HUES6 (cell line): ENCODE measurements at regions not wholly inside any gene's neighbourhood (a gene's known extent, or its start where the extent isn't known, plus 50 kb on each side); places are given as distances from the start of the nearest gene placed in this dataset.
"Not testable (repeated sequence)": the region's sequence is repeated elsewhere in the genome, so short reads cannot be mapped to it uniquely, and the experiment has no call there.

Source experiments
- H3K27ac ChIP-seq: 2 replicates; pipeline ENCODE4 v1.7.0; 2013; ENCODE audit warnings: low read depth, mild to moderate bottlenecking, low read length, inconsistent platforms
- H3K27me3 ChIP-seq: 2 replicates; pipeline ENCODE4 v1.6.1; 2013; ENCODE audit warnings: low read length; ENCODE audit not compliant: control insufficient read depth, insufficient read depth
- H3K36me3 ChIP-seq: 2 replicates; pipeline ENCODE4 v1.6.1; 2013; ENCODE audit warnings: low read length; ENCODE audit not compliant: control insufficient read depth, insufficient read depth
- H3K4me1 ChIP-seq: 2 replicates; pipeline ENCODE4 v1.6.1; 2013; ENCODE audit warnings: low read length; ENCODE audit not compliant: control insufficient read depth, insufficient read depth
- H3K4me3 ChIP-seq: 2 replicates; pipeline ENCODE4 v1.5.1; 2013; ENCODE audit warnings: low read depth, low read length
- H3K9ac ChIP-seq: one replicate; pipeline ENCODE4 v1.6.1; 2013; ENCODE audit warnings: mild to moderate bottlenecking, low read length
- H3K9me3 ChIP-seq: 2 replicates; pipeline ENCODE4 v1.6.1; 2013; ENCODE audit warnings: low read depth, low read length; ENCODE audit not compliant: control insufficient read depth, insufficient read depth

- Histone ChIP-seq H3K9ac (no peak overlapping the region), H3K4me1 (no peaks in the 10 kb centered on the region), H3K9me3 (no peaks in the 10 kb centered on the region), H3K27ac (no peak overlapping the region), H3K4me3 (no peak overlapping the region), H3K27me3 (no peaks in the 10 kb centered on the region), H3K36me3 (no peaks in the 10 kb centered on the region)
Observed at GRCh38 chr6:150521482-150521881, 78.2 kb upstream of the PLEKHG1 start.

- not testable (repeated sequence) for H3K4me1 ChIP-seq, H3K9ac ChIP-seq, H3K27me3 ChIP-seq, H3K9me3 ChIP-seq, H3K27ac ChIP-seq, H3K36me3 ChIP-seq, H3K4me3 ChIP-seq
Observed at GRCh38 chr6:150523216-150523615, 76.5 kb upstream of the PLEKHG1 start.

GRCh38 chr6:150525300-150525699 is 74.4 kb upstream of the PLEKHG1 start:
- Histone ChIP-seq H3K4me1 (peaks cover 4% of the 10 kb centered on the region; the same call in 1 of the 2 replicates), H3K4me3 (no peak overlapping the region), H3K27ac (no peak overlapping the region), H3K27me3 (no peaks in the 10 kb centered on the region), H3K36me3 (no peaks in the 10 kb centered on the region), H3K9me3 (no peaks in the 10 kb centered on the region), H3K9ac (no peak overlapping the region)

GRCh38 chr6:150527100-150527499 is 72.6 kb upstream of the PLEKHG1 start:
- H3K9ac ChIP-seq: no peak overlapping the region
- peaks cover 4% of the 10 kb centered on the region; the same call in 1 of the 2 replicates for H3K4me1 ChIP-seq
- no peaks in the 10 kb centered on the region for H3K27me3 ChIP-seq
- H3K9me3 ChIP-seq: no peaks in the 10 kb centered on the region
- no peak overlapping the region for H3K27ac ChIP-seq
- H3K36me3 ChIP-seq: no peaks in the 10 kb centered on the region
- H3K4me3 ChIP-seq: no peak overlapping the region

DNA sequence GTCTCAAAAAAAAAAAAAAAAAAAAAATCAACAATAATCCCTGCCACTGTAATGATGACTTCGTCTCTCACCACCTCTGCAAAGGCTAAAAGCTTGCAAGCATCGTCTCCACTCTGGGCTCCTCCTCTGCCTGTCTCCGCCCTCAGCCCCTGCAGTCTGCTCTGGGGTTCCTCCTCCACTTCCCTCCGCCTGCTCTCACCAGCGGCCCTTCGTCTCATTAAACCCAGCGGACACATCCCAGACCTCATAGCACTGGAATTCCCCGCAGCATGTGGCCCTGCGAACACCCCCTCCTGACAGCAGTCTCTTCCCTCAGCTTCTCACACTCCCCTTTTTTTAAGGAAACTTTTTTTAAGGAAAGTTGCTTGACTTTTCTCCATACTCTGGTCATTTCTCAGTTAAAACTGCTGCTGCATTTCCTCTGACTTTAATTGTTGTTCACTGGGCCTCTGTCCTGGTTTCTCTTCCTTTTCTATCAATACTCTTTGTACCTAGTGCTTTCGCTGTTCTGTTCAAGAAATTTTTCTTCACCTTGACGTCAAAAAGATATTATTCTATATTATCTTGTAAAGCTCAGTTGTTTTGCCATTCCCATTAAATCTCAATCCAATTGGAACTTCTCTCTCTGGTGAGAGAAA is 70.9 kb upstream of the PLEKHG1 start:
- Histone ChIP-seq H3K27me3 (no peaks in the 10 kb centered on the region), H3K9me3 (no peaks in the 10 kb centered on the region), H3K4me3 (no peak overlapping the region), H3K4me1 (peaks cover 4% of the 10 kb centered on the region; the same call in 1 of the 2 replicates), H3K9ac (no peak overlapping the region), H3K36me3 (no peaks in the 10 kb centered on the region), H3K27ac (no peak overlapping the region)

DNA sequence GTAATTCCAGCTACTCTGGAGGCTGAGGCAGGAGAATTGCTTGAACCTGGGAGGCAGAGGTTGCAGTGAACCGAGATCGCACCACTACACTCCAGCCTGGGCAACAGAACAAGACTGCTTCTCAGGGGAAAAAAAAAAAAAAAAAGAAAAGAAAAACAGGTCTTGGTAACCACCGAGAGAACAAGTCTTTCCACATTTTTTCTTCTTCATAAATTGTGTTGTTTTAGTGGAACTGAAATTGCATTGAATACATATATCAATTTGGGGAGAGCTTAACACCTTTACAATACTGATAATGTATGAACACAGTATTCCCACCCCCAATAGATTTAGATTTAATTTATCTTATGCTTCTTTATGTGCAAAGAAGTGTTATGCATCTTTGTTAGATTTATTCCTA is 70.0 kb upstream of the PLEKHG1 start:
- H3K9ac ChIP-seq: no peak overlapping the region
- no peaks in the 10 kb centered on the region for H3K9me3 ChIP-seq
- peaks cover 4% of the 10 kb centered on the region; the same call in 1 of the 2 replicates for H3K4me1 ChIP-seq
- no peak overlapping the region for H3K27ac ChIP-seq
- H3K4me3 ChIP-seq: no peak overlapping the region
- H3K36me3 ChIP-seq: no peaks in the 10 kb centered on the region
- no peaks in the 10 kb centered on the region for H3K27me3 ChIP-seq

DNA sequence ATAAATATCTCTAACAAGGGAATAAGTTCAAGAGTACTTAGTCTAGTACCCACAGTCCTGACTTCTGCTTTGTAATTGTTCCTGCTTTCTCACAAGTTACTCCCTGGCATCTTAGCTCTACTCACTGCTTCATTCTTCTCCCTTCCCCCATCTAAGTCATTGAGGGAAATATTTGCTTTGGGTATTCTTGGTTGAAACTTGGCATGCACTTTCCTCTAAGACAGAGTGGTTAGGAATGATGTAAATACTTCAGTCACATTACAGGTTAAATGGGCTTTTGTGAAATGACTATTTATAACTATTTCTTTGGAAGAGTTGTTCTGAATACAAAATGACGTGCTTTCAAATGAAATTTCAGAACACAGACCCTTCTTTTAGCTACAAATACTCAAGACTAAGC is 67.7 kb upstream of the PLEKHG1 start:
- Histone ChIP-seq H3K36me3 (no peaks in the 10 kb centered on the region), H3K9ac (no peak overlapping the region), H3K4me1 (peaks cover 4% of the 10 kb centered on the region; the same call in 1 of the 2 replicates), H3K27me3 (no peaks in the 10 kb centered on the region), H3K27ac (no peak overlapping the region), H3K9me3 (no peaks in the 10 kb centered on the region), H3K4me3 (no peak overlapping the region)

- Histone ChIP-seq H3K4me1 (no peaks in the 10 kb centered on the region), H3K4me3 (no peak overlapping the region), H3K9ac (no peak overlapping the region), H3K9me3 (no peaks in the 10 kb centered on the region; the same call in 1 of the 2 replicates), H3K27me3 (no peaks in the 10 kb centered on the region), H3K36me3 (no peaks in the 10 kb centered on the region), H3K27ac (no peak overlapping the region)
Observed at GRCh38 chr6:150534553-150534952, 65.1 kb upstream of the PLEKHG1 start.

DNA sequence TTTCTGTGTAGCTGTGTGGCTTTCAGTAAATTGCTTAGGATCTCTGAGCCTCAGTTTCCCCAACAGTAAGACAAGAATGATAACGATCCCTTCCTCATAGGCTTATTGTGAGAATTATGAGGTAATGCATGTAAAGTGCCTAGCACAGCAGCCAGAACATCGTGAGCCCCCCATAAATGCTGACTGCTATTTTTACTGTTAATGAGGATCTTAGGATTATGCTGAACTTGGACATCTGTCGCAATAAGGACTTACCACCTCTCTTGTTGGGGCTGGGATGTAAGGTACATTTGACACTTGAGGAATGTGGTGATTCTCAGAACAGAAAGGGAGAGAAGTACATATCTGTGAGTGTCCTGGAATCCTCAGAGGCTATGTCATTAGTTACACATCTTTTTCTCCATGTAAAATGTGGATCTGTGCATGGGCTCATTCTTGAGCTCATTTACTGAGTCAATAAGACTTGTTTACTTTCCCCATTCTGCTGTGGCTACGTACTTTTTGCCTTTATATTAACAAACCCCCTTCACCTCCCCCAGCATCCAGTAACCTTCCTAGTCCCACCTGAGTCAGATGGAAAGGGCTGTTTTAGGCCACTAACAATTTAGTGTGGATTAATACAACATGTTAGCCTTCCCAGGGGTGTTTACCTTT is 64.4 kb upstream of the PLEKHG1 start:
- Histone ChIP-seq H3K9ac (no peak overlapping the region), H3K27ac (no peak overlapping the region), H3K4me3 (no peak overlapping the region), H3K27me3 (no peaks in the 10 kb centered on the region; the same call in 1 of the 2 replicates), H3K36me3 (no peaks in the 10 kb centered on the region), H3K9me3 (no peaks in the 10 kb centered on the region; the same call in 1 of the 2 replicates), H3K4me1 (no peaks in the 10 kb centered on the region)

- H3K27ac ChIP-seq: no peak overlapping the region
- no peaks in the 10 kb centered on the region for H3K36me3 ChIP-seq
- H3K4me3 ChIP-seq: no peak overlapping the region
- no peaks in the 10 kb centered on the region; the same call in 1 of the 2 replicates for H3K27me3 ChIP-seq
- no peaks in the 10 kb centered on the region for H3K4me1 ChIP-seq
- no peak overlapping the region for H3K9ac ChIP-seq
- no peaks in the 10 kb centered on the region; the same call in 1 of the 2 replicates for H3K9me3 ChIP-seq
Observed at GRCh38 chr6:150535818-150536220, 63.9 kb upstream of the PLEKHG1 start.

DNA sequence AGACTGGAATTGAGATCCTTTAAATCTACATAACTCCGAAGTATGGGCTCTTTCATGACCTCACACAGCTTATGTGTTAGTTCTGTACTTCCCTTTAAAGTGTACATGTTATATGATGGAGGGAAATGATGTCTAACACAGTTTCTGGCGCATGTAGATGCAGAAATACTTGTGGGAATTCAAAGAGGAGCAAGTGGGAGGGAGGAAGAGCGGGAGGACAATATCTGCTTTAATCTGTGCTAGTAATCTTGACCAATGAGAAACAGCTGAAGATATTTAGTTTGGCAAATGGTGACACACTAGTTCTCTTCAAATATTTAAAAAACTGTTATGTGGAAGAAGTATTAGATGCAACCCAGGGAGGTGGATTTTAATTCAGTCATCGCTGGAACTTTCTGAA is 62.9 kb upstream of the PLEKHG1 start:
- Histone ChIP-seq H3K27me3 (no peaks in the 10 kb centered on the region; the same call in 1 of the 2 replicates), H3K27ac (no peak overlapping the region), H3K36me3 (no peaks in the 10 kb centered on the region), H3K4me3 (no peak overlapping the region), H3K4me1 (no peaks in the 10 kb centered on the region), H3K9ac (no peak overlapping the region), H3K9me3 (no peaks in the 10 kb centered on the region; the same call in 1 of the 2 replicates)
